Mucosa of stomach (tissue), 1 donor: ENCODE measurements at regions not wholly inside any gene's neighbourhood (a gene's known extent, or its start where the extent isn't known, plus 50 kb on each side); places are given as distances from the start of the nearest gene placed in this dataset.

Source experiments
- H3K27me3 ChIP-seq: one replicate; pipeline ENCODE4 v1.7.0; 2013; ENCODE audit warnings: mild to moderate bottlenecking, low read length; ENCODE audit not compliant: control insufficient read depth, insufficient read depth
- H3K36me3 ChIP-seq: one replicate; pipeline ENCODE4 v1.7.0; 2013; ENCODE audit warnings: low read length; ENCODE audit not compliant: control insufficient read depth, insufficient read depth
- H3K4me1 ChIP-seq: one replicate; pipeline ENCODE4 v1.7.0; 2013; ENCODE audit warnings: mild to moderate bottlenecking, low read length; ENCODE audit not compliant: control insufficient read depth, insufficient read depth
- H3K4me3 ChIP-seq: one replicate; pipeline ENCODE4 v1.7.0; 2013; ENCODE audit warnings: low read length
- H3K9ac ChIP-seq: one replicate; pipeline ENCODE4 v1.7.0; 2013; ENCODE audit warnings: mild to moderate bottlenecking, low read length, moderate library complexity
- H3K9me3 ChIP-seq: one replicate; pipeline ENCODE4 v1.7.0; 2013; ENCODE audit warnings: mild to moderate bottlenecking, low read length, moderate library complexity; ENCODE audit not compliant: control insufficient read depth
- donor health status: Pancreatic carcinoma.

GRCh38 chr6:23873161-23873560 is 252.9 kb upstream of the NRSN1 start:
- no peaks in the 10 kb centered on the region for H3K27me3 ChIP-seq
- no peak overlapping the region for H3K9ac ChIP-seq
- no peaks in the 10 kb centered on the region for H3K9me3 ChIP-seq
- H3K4me1 ChIP-seq: no peaks in the 10 kb centered on the region
- H3K36me3 ChIP-seq: no peaks in the 10 kb centered on the region
- no peak overlapping the region for H3K4me3 ChIP-seq

GRCh38 chr6:23875006-23875405 is 251.0 kb upstream of the NRSN1 start:
- Histone ChIP-seq H3K4me3 (no peak overlapping the region), H3K4me1 (no peaks in the 10 kb centered on the region), H3K9me3 (no peaks in the 10 kb centered on the region), H3K36me3 (no peaks in the 10 kb centered on the region), H3K9ac (no peak overlapping the region), H3K27me3 (no peaks in the 10 kb centered on the region)

- Histone ChIP-seq H3K9me3 (no peaks in the 10 kb centered on the region), H3K4me1 (no peaks in the 10 kb centered on the region)
These were observed 246.2 kb upstream of the NRSN1 start for GRCh38 chr6:23879816-23880215.

GRCh38 chr6:23890543-23891227 is 235.3 kb upstream of the NRSN1 start:
- Histone ChIP-seq H3K9me3 (no peaks in the 10 kb centered on the region), H3K36me3 (no peaks in the 10 kb centered on the region), H3K4me1 (no peaks in the 10 kb centered on the region), H3K9ac (no peak overlapping the region), H3K4me3 (no peak overlapping the region), H3K27me3 (no peaks in the 10 kb centered on the region)

More at GRCh38 chr6:23879816-23880215, 246.2 kb upstream of the NRSN1 start:
- Histone ChIP-seq H3K4me3 (no peak overlapping the region), H3K36me3 (no peaks in the 10 kb centered on the region), H3K9ac (no peak overlapping the region), H3K27me3 (no peaks in the 10 kb centered on the region)

- Histone ChIP-seq H3K4me3 (no peak overlapping the region), H3K4me1 (no peaks in the 10 kb centered on the region), H3K9ac (no peak overlapping the region), H3K36me3 (no peaks in the 10 kb centered on the region), H3K9me3 (no peaks in the 10 kb centered on the region), H3K27me3 (no peaks in the 10 kb centered on the region)
These were observed 220.7 kb upstream of the NRSN1 start for GRCh38 chr6:23905133-23905815.

- Histone ChIP-seq H3K9ac (no peak overlapping the region), H3K9me3 (no peaks in the 10 kb centered on the region), H3K4me1 (no peaks in the 10 kb centered on the region), H3K27me3 (no peaks in the 10 kb centered on the region), H3K4me3 (no peak overlapping the region), H3K36me3 (no peaks in the 10 kb centered on the region)
These were observed 215.6 kb upstream of the NRSN1 start for GRCh38 chr6:23910420-23910819.

GRCh38 chr6:23927935-23928334 is 198.1 kb upstream of the NRSN1 start:
- no peaks in the 10 kb centered on the region for H3K9me3 ChIP-seq
- H3K36me3 ChIP-seq: no peaks in the 10 kb centered on the region
- no peaks in the 10 kb centered on the region for H3K27me3 ChIP-seq
- no peak overlapping the region for H3K9ac ChIP-seq
- no peak overlapping the region for H3K4me3 ChIP-seq
- no peaks in the 10 kb centered on the region for H3K4me1 ChIP-seq

- H3K4me1 ChIP-seq: no peaks in the 10 kb centered on the region
- H3K9me3 ChIP-seq: no peaks in the 10 kb centered on the region
- no peak overlapping the region for H3K9ac ChIP-seq
- no peaks in the 10 kb centered on the region for H3K27me3 ChIP-seq
- H3K4me3 ChIP-seq: no peak overlapping the region
- H3K36me3 ChIP-seq: no peaks in the 10 kb centered on the region
These were observed 196.8 kb upstream of the NRSN1 start for GRCh38 chr6:23929201-23929600.

GRCh38 chr6:23940466-23940865 is 185.5 kb upstream of the NRSN1 start:
- Histone ChIP-seq H3K27me3 (no peaks in the 10 kb centered on the region), H3K4me1 (no peaks in the 10 kb centered on the region), H3K4me3 (no peak overlapping the region), H3K9me3 (no peaks in the 10 kb centered on the region), H3K9ac (no peak overlapping the region), H3K36me3 (no peaks in the 10 kb centered on the region)

- Histone ChIP-seq H3K9ac (no peak overlapping the region), H3K36me3 (no peaks in the 10 kb centered on the region), H3K4me1 (no peaks in the 10 kb centered on the region), H3K4me3 (no peak overlapping the region), H3K27me3 (no peaks in the 10 kb centered on the region), H3K9me3 (no peaks in the 10 kb centered on the region)
These were observed 174.3 kb upstream of the NRSN1 start for GRCh38 chr6:23951691-23952090.

- H3K9me3 ChIP-seq: no peaks in the 10 kb centered on the region
- H3K27me3 ChIP-seq: no peaks in the 10 kb centered on the region
- H3K4me3 ChIP-seq: no peak overlapping the region
- no peaks in the 10 kb centered on the region for H3K36me3 ChIP-seq
- H3K4me1 ChIP-seq: no peaks in the 10 kb centered on the region
- H3K9ac ChIP-seq: no peak overlapping the region
These were observed 173.8 kb upstream of the NRSN1 start for GRCh38 chr6:23952245-23952644.

GRCh38 chr6:23953976-23954375 is 172.0 kb upstream of the NRSN1 start:
- no peak overlapping the region for H3K4me3 ChIP-seq
- H3K36me3 ChIP-seq: no peaks in the 10 kb centered on the region
- no peaks in the 10 kb centered on the region for H3K4me1 ChIP-seq
- no peak overlapping the region for H3K9ac ChIP-seq
- no peaks in the 10 kb centered on the region for H3K27me3 ChIP-seq
- H3K9me3 ChIP-seq: no peaks in the 10 kb centered on the region
